ENCODE measurements at regions not wholly inside any gene's neighbourhood (a gene's known extent, or its start where the extent isn't known, plus 50 kb on each side); places are given as distances from the start of the nearest gene placed in this dataset.

GRCh38 chr1:58402444-58402843 lies 144.1 kb downstream of the OMA1 start:
- Histone ChIP-seq H3K27me3 (ENCODE audit: control insufficient read depth, insufficient read depth, low read length) (no peaks in the 10 kb centered on the region), H3K36me3 (ENCODE audit: control insufficient read depth, insufficient read depth, low read length) (no peaks in the 10 kb centered on the region), H3K9me3 (ENCODE audit: control insufficient read depth, insufficient read depth, low read depth, low read length) (no peaks in the 10 kb centered on the region), H3K27ac (ENCODE audit: low read depth, low read length) (no peak overlapping the region), H3K9ac (ENCODE audit: low read length) (no peak overlapping the region), H3K4me3 (ENCODE audit: low read depth, low read length) (no peak overlapping the region), H3K4me1 (ENCODE audit: control insufficient read depth, insufficient read depth, low read length) (peaks cover 23% of the 10 kb centered on the region)

- no peaks in the 10 kb centered on the region for H3K27me3 ChIP-seq (ENCODE audit: control insufficient read depth, insufficient read depth, low read length)
- H3K27ac ChIP-seq (ENCODE audit: low read depth, low read length) = no peak overlapping the region
- no peak overlapping the region for H3K9ac ChIP-seq (ENCODE audit: low read length)
- no peaks in the 10 kb centered on the region for H3K9me3 ChIP-seq (ENCODE audit: control insufficient read depth, insufficient read depth, low read depth, low read length)
- H3K36me3 ChIP-seq (ENCODE audit: control insufficient read depth, insufficient read depth, low read length) = no peaks in the 10 kb centered on the region
- no peak overlapping the region for H3K4me3 ChIP-seq (ENCODE audit: low read depth, low read length)
- H3K4me1 ChIP-seq (ENCODE audit: control insufficient read depth, insufficient read depth, low read length) = peaks cover 27% of the 10 kb centered on the region
These were observed 144.5 kb downstream of the OMA1 start for GRCh38 chr1:58401991-58402390.

- Histone ChIP-seq H3K9me3 (ENCODE audit: control insufficient read depth, insufficient read depth, low read depth, low read length) (no peaks in the 10 kb centered on the region), H3K4me3 (ENCODE audit: low read depth, low read length) (no peak overlapping the region), H3K9ac (ENCODE audit: low read length) (no peak overlapping the region), H3K27ac (ENCODE audit: low read depth, low read length) (no peak overlapping the region), H3K27me3 (ENCODE audit: control insufficient read depth, insufficient read depth, low read length) (no peaks in the 10 kb centered on the region), H3K4me1 (ENCODE audit: control insufficient read depth, insufficient read depth, low read length) (peaks cover 44% of the 10 kb centered on the region), H3K36me3 (ENCODE audit: control insufficient read depth, insufficient read depth, low read length) (no peaks in the 10 kb centered on the region)
These were observed 147.3 kb downstream of the OMA1 start for GRCh38 chr1:58399176-58399575.

- no peak overlapping the region for H3K4me3 ChIP-seq (ENCODE audit: low read depth, low read length)
These were observed 147.8 kb downstream of the OMA1 start for GRCh38 chr1:58398714-58399113.

GRCh38 chr1:58397187-58397820 lies 149.2 kb downstream of the OMA1 start:
- Histone ChIP-seq H3K9ac (ENCODE audit: low read length) (no peak overlapping the region), H3K4me1 (ENCODE audit: control insufficient read depth, insufficient read depth, low read length) (peaks cover 50% of the 10 kb centered on the region), H3K27ac (ENCODE audit: low read depth, low read length) (no peak overlapping the region), H3K4me3 (ENCODE audit: low read depth, low read length) (no peak overlapping the region), H3K9me3 (ENCODE audit: control insufficient read depth, insufficient read depth, low read depth, low read length) (no peaks in the 10 kb centered on the region), H3K36me3 (ENCODE audit: control insufficient read depth, insufficient read depth, low read length) (no peaks in the 10 kb centered on the region), H3K27me3 (ENCODE audit: control insufficient read depth, insufficient read depth, low read length) (no peaks in the 10 kb centered on the region)

More at GRCh38 chr1:58398714-58399113, 147.8 kb downstream of the OMA1 start:
- H3K27me3 ChIP-seq (ENCODE audit: control insufficient read depth, insufficient read depth, low read length) = no peaks in the 10 kb centered on the region
- H3K4me1 ChIP-seq (ENCODE audit: control insufficient read depth, insufficient read depth, low read length) = peaks cover 44% of the 10 kb centered on the region
- no peaks in the 10 kb centered on the region for H3K36me3 ChIP-seq (ENCODE audit: control insufficient read depth, insufficient read depth, low read length)
- no peak overlapping the region for H3K9ac ChIP-seq (ENCODE audit: low read length)
- H3K27ac ChIP-seq (ENCODE audit: low read depth, low read length) = no peak overlapping the region
- H3K9me3 ChIP-seq (ENCODE audit: control insufficient read depth, insufficient read depth, low read depth, low read length) = no peaks in the 10 kb centered on the region

GRCh38 chr1:58396150-58396549 lies 150.4 kb downstream of the OMA1 start:
- peak overlapping the region; percentile 44 for H3K9ac ChIP-seq (ENCODE audit: low read length)
- H3K4me1 ChIP-seq (ENCODE audit: control insufficient read depth, insufficient read depth, low read length) = peaks cover 61% of the 10 kb centered on the region
- H3K27me3 ChIP-seq (ENCODE audit: control insufficient read depth, insufficient read depth, low read length) = no peaks in the 10 kb centered on the region
- H3K27ac ChIP-seq (ENCODE audit: low read depth, low read length) = peak overlapping the region; percentile 50; the same call in 1 of the 2 replicates
- no peaks in the 10 kb centered on the region for H3K36me3 ChIP-seq (ENCODE audit: control insufficient read depth, insufficient read depth, low read length)
- no peak overlapping the region for H3K4me3 ChIP-seq (ENCODE audit: low read depth, low read length)
- H3K9me3 ChIP-seq (ENCODE audit: control insufficient read depth, insufficient read depth, low read depth, low read length) = no peaks in the 10 kb centered on the region

GRCh38 chr1:58395355-58395754 lies 151.2 kb downstream of the OMA1 start:
- Histone ChIP-seq H3K36me3 (ENCODE audit: control insufficient read depth, insufficient read depth, low read length) (no peaks in the 10 kb centered on the region), H3K27ac (ENCODE audit: low read depth, low read length) (peak overlapping the region; percentile 26; the same call in 1 of the 2 replicates), H3K4me3 (ENCODE audit: low read depth, low read length) (no peak overlapping the region), H3K9me3 (ENCODE audit: control insufficient read depth, insufficient read depth, low read depth, low read length) (no peaks in the 10 kb centered on the region), H3K4me1 (ENCODE audit: control insufficient read depth, insufficient read depth, low read length) (peaks cover 62% of the 10 kb centered on the region), H3K27me3 (ENCODE audit: control insufficient read depth, insufficient read depth, low read length) (no peaks in the 10 kb centered on the region), H3K9ac (ENCODE audit: low read length) (peak overlapping the region; percentile 48)

GRCh38 chr1:58392083-58392482 lies 154.4 kb downstream of the OMA1 start:
- Histone ChIP-seq H3K9me3 (ENCODE audit: control insufficient read depth, insufficient read depth, low read depth, low read length) (no peaks in the 10 kb centered on the region), H3K36me3 (ENCODE audit: control insufficient read depth, insufficient read depth, low read length) (no peaks in the 10 kb centered on the region), H3K4me3 (ENCODE audit: low read depth, low read length) (no peak overlapping the region), H3K27ac (ENCODE audit: low read depth, low read length) (no peak overlapping the region), H3K4me1 (ENCODE audit: control insufficient read depth, insufficient read depth, low read length) (peaks cover 44% of the 10 kb centered on the region), H3K27me3 (ENCODE audit: control insufficient read depth, insufficient read depth, low read length) (no peaks in the 10 kb centered on the region), H3K9ac (ENCODE audit: low read length) (no peak overlapping the region)

GRCh38 chr1:58391514-58391913 lies 155.0 kb downstream of the OMA1 start:
- Histone ChIP-seq H3K9me3 (ENCODE audit: control insufficient read depth, insufficient read depth, low read depth, low read length) (no peaks in the 10 kb centered on the region), H3K36me3 (ENCODE audit: control insufficient read depth, insufficient read depth, low read length) (no peaks in the 10 kb centered on the region), H3K27me3 (ENCODE audit: control insufficient read depth, insufficient read depth, low read length) (no peaks in the 10 kb centered on the region), H3K27ac (ENCODE audit: low read depth, low read length) (no peak overlapping the region), H3K9ac (ENCODE audit: low read length) (no peak overlapping the region), H3K4me1 (ENCODE audit: control insufficient read depth, insufficient read depth, low read length) (peaks cover 41% of the 10 kb centered on the region), H3K4me3 (ENCODE audit: low read depth, low read length) (no peak overlapping the region)

- peaks cover 36% of the 10 kb centered on the region for H3K4me1 ChIP-seq (ENCODE audit: control insufficient read depth, insufficient read depth, low read length)
- no peak overlapping the region for H3K27ac ChIP-seq (ENCODE audit: low read depth, low read length)
- H3K9me3 ChIP-seq (ENCODE audit: control insufficient read depth, insufficient read depth, low read depth, low read length) = no peaks in the 10 kb centered on the region
These were observed 155.5 kb downstream of the OMA1 start for GRCh38 chr1:58391056-58391455.

GRCh38 chr1:58390091-58390490 lies 156.4 kb downstream of the OMA1 start:
- Histone ChIP-seq H3K27ac (ENCODE audit: low read depth, low read length) (no peak overlapping the region), H3K36me3 (ENCODE audit: control insufficient read depth, insufficient read depth, low read length) (no peaks in the 10 kb centered on the region), H3K4me1 (ENCODE audit: control insufficient read depth, insufficient read depth, low read length) (peaks cover 27% of the 10 kb centered on the region), H3K4me3 (ENCODE audit: low read depth, low read length) (no peak overlapping the region), H3K27me3 (ENCODE audit: control insufficient read depth, insufficient read depth, low read length) (no peaks in the 10 kb centered on the region), H3K9me3 (ENCODE audit: control insufficient read depth, insufficient read depth, low read depth, low read length) (no peaks in the 10 kb centered on the region), H3K9ac (ENCODE audit: low read length) (no peak overlapping the region)

More at GRCh38 chr1:58391056-58391455, 155.5 kb downstream of the OMA1 start:
- Histone ChIP-seq H3K36me3 (ENCODE audit: control insufficient read depth, insufficient read depth, low read length) (no peaks in the 10 kb centered on the region), H3K4me3 (ENCODE audit: low read depth, low read length) (no peak overlapping the region), H3K9ac (ENCODE audit: low read length) (no peak overlapping the region), H3K27me3 (ENCODE audit: control insufficient read depth, insufficient read depth, low read length) (no peaks in the 10 kb centered on the region)

Data from HUES6 (cell line).